Liver (tissue), 8 donors: ENCODE measurements at regions not wholly inside any gene's neighbourhood (a gene's known extent, or its start where the extent isn't known, plus 50 kb on each side); places are given as distances from the start of the nearest gene placed in this dataset.

Source experiments
- DNase-seq: peaks from one replicate; pipeline ENCODE4 v3.0.0-alpha.2; 2017; ENCODE audit warnings: low spot score
- H3K27ac ChIP-seq, 2 donors: one replicate each; pipeline ENCODE4 v1.7.0; 2013; ENCODE audit warnings: inconsistent platforms in 2 of 2, low read length in 2 of 2, control low read depth in 1 of 2, low read depth in 1 of 2, mild to moderate bottlenecking in 1 of 2
- H3K27me3 ChIP-seq, 4 donors: one replicate each; pipeline versions ENCODE4 v1.6.1 to v1.7.0; 2013; ENCODE audit warnings: low read length in 3 of 4, inconsistent platforms in 1 of 4, mild to moderate bottlenecking in 1 of 4, moderate library complexity in 1 of 4; ENCODE audit not compliant: control insufficient read depth in 4 of 4, insufficient read depth in 4 of 4
- H3K36me3 ChIP-seq, 4 donors: one replicate each; pipeline versions ENCODE4 v1.6.1 to v1.7.0; 2013; ENCODE audit warnings: low read length in 3 of 4, mild to moderate bottlenecking in 3 of 4, low read depth in 1 of 4, moderate library complexity in 1 of 4; ENCODE audit not compliant: control insufficient read depth in 4 of 4, insufficient read depth in 3 of 4
- H3K4me1 ChIP-seq, 4 donors: one replicate each; pipeline versions ENCODE4 v1.6.1 to v1.7.0; 2013; ENCODE audit warnings: low read length in 3 of 4, mild to moderate bottlenecking in 3 of 4, moderate library complexity in 1 of 4; ENCODE audit not compliant: control insufficient read depth in 4 of 4, insufficient read depth in 4 of 4
- H3K4me3 ChIP-seq, 3 donors: one replicate each; pipeline versions ENCODE4 v1.6.1 to v1.7.0; 2013; ENCODE audit warnings: low read length in 3 of 3, control low read depth in 1 of 3, low read depth in 1 of 3, mild to moderate bottlenecking in 1 of 3
- H3K9ac ChIP-seq, 2 donors: one replicate each; pipeline ENCODE4 v1.7.0; 2013; ENCODE audit warnings: low read length in 2 of 2, mild to moderate bottlenecking in 2 of 2, moderate library complexity in 2 of 2, control low read depth in 1 of 2, low read depth in 1 of 2
- H3K9me3 ChIP-seq, 4 donors: one replicate each; pipeline versions ENCODE4 v1.6.1 to v1.7.0; 2013; ENCODE audit warnings: low read length in 3 of 4; ENCODE audit not compliant: control insufficient read depth in 4 of 4
- EGR1 ChIP-seq, 2 donors: IDR thresholded peaks; 2 replicates each; pipeline ENCODE4 v1.6.1; 2016 to 2018; ENCODE audit warnings: antibody characterized with exemption in 2 of 2, low read depth in 2 of 2
- FOXA1 ChIP-seq: IDR thresholded peaks from 2 replicates; pipeline ENCODE4 v1.6.1; 2016; ENCODE audit warnings: antibody characterized with exemption
- FOXA2 ChIP-seq: IDR thresholded peaks from 2 replicates; pipeline ENCODE4 v1.6.1; 2016; ENCODE audit warnings: antibody characterized with exemption
- GABPA ChIP-seq, 2 donors: IDR thresholded peaks in 1 of 2; conservative IDR thresholded peaks in 1 of 2; 2 replicates each; pipeline ENCODE4 v1.6.1; 2016; ENCODE audit warnings: antibody characterized with exemption in 2 of 2, mild to moderate bottlenecking in 1 of 2, moderate library complexity in 1 of 2
- HNF4A ChIP-seq, 2 donors: conservative IDR thresholded peaks; 2 replicates each; pipeline ENCODE4 v1.6.1; 2016; ENCODE audit warnings: antibody characterized with exemption in 2 of 2, mild to moderate bottlenecking in 2 of 2
- HNF4G ChIP-seq: IDR thresholded peaks from 2 replicates; pipeline ENCODE4 v1.6.1; 2016; ENCODE audit warnings: antibody characterized with exemption
- NR2F2 ChIP-seq: IDR thresholded peaks from 2 replicates; pipeline ENCODE4 v1.6.1; 2016; ENCODE audit warnings: antibody characterized with exemption
- RAD21 ChIP-seq, 2 donors: IDR thresholded peaks; 2 replicates each; pipeline ENCODE4 v1.6.1; 2016; ENCODE audit warnings: antibody characterized with exemption in 2 of 2, mild to moderate bottlenecking in 2 of 2
- REST ChIP-seq: IDR thresholded peaks from 2 replicates; pipeline ENCODE4 v1.6.1; 2016; ENCODE audit warnings: antibody characterized with exemption, mild to moderate bottlenecking
- RXRA ChIP-seq, 2 donors: IDR thresholded peaks; 2 replicates each; pipeline ENCODE4 v1.6.1; 2017 to 2018; ENCODE audit warnings: antibody characterized with exemption in 2 of 2, mild to moderate bottlenecking in 1 of 2
- SP1 ChIP-seq: IDR thresholded peaks from 2 replicates; pipeline ENCODE4 v1.6.1; 2018; ENCODE audit warnings: antibody characterized with exemption, mild to moderate bottlenecking
- TAF1 ChIP-seq: conservative IDR thresholded peaks from 2 replicates; pipeline ENCODE4 v1.6.1; 2016; ENCODE audit warnings: antibody characterized with exemption, mild to moderate bottlenecking
- ZBTB33 ChIP-seq: IDR thresholded peaks from 2 replicates; pipeline ENCODE4 v1.6.1; 2016; ENCODE audit warnings: antibody characterized with exemption
- WGBS: extraction: QIAGEN DNeasy Blood & Tissue Kit; methylation state at CpG from one replicate; pipeline ENCODE4 v1.1.7; 2013; 5-methylcytosine and 5-hydroxymethylcytosine counted together
- TF ChIP-seq, protein P1 (sequence below): fragments of 150-350 bp; IDR thresholded peaks from 2 replicates; pipeline ENCODE4 v1.5.1; 2017; ENCODE audit warnings: improper control_type of control experiment, low read depth, low read length; ENCODE audit not compliant: missing input control
- TF ChIP-seq, protein P2 (sequence below): IDR thresholded peaks from 2 replicates; pipeline ENCODE4 v1.6.1; 2016; ENCODE audit warnings: antibody characterized with exemption
- TF ChIP-seq, protein P3 (sequence below): IDR thresholded peaks from 2 replicates; pipeline ENCODE4 v1.6.1; 2016; ENCODE audit warnings: antibody characterized with exemption
- donor health status: healthy.
- donor health status: healthy.
- donor health status: healthy.
- donor health status: healthy.
- donor health status: healthy.

- peaks cover 0 to 4% (median 0%) of the 10 kb centered on the region in 4 donors for H3K9me3 ChIP-seq
- no peak overlapping the region for H3K9ac ChIP-seq
- no peaks in the 10 kb centered on the region for H3K4me1 ChIP-seq
- no peak overlapping the region for H3K4me3 ChIP-seq
- TF ChIP-seq HNF4G (no peak), REST (no peak), EGR1 (IDR thresholded peaks at IDR 0.05; ENCODE audit: low read depth in 2 of 2) (no peak), TAF1 (no peak)
- DNase-seq, result no peak
- no peak overlapping the region for H3K27ac ChIP-seq
- no peaks in the 10 kb centered on the region for H3K36me3 ChIP-seq
- no peaks in the 10 kb centered on the region for H3K27me3 ChIP-seq
These were observed 1417.0 kb downstream of the EFNB2 start for GRCh38 chr13:105118426-105118985.

DNA sequence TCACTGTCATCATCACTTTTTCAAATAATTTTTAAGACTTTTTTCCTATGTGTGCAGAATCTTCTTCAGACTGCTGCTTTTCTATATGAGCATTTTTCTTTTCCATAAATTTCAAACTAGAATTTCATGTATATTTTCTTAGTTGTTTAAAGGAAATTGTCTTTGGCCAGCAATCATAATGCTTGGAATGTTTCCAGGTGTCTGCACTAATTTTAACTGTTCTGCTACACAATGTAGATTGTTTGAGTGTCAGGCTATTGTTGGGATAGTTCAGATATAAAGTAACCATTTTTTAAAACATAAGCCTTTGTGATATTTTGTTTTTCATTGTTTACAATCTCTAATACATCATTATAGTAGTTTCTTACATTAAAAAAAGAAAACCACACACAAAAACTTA, 1418.5 kb downstream of the EFNB2 start:
- peaks cover 0 to 5% (median 0%) of the 10 kb centered on the region in 4 donors for H3K9me3 ChIP-seq
- H3K4me3 ChIP-seq, result no peak overlapping the region
- H3K9ac ChIP-seq, result no peak overlapping the region
- H3K27ac ChIP-seq, result no peak overlapping the region
- H3K4me1 ChIP-seq, result no peaks in the 10 kb centered on the region
- no peak for DNase-seq
- H3K27me3 ChIP-seq, result no peaks in the 10 kb centered on the region
- no peak for TF ChIP-seq RXRA (IDR thresholded peaks at IDR 0.05)
- TF ChIP-seq, protein P1, sequence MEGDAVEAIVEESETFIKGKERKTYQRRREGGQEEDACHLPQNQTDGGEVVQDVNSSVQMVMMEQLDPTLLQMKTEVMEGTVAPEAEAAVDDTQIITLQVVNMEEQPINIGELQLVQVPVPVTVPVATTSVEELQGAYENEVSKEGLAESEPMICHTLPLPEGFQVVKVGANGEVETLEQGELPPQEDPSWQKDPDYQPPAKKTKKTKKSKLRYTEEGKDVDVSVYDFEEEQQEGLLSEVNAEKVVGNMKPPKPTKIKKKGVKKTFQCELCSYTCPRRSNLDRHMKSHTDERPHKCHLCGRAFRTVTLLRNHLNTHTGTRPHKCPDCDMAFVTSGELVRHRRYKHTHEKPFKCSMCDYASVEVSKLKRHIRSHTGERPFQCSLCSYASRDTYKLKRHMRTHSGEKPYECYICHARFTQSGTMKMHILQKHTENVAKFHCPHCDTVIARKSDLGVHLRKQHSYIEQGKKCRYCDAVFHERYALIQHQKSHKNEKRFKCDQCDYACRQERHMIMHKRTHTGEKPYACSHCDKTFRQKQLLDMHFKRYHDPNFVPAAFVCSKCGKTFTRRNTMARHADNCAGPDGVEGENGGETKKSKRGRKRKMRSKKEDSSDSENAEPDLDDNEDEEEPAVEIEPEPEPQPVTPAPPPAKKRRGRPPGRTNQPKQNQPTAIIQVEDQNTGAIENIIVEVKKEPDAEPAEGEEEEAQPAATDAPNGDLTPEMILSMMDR, result no peak
- no peaks in the 10 kb centered on the region for H3K36me3 ChIP-seq

DNA sequence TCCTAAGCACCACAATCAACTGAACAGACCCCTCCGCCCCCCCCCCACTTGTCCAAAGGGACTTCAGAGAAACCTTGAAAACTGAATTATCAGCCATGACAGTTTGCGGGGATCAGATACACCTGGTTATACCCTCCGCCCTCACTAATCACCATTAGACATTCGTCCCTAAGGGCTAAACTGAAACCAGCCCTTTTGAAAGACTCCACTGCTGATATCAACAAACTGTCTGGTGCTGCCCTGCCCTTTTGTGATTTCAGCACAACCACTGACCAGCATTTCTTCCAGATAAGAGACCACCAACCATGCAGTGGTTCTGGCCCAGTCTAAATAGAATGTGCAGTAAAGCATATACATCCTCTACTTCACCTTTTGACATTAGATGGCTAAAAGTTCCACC, 1422.9 kb downstream of the EFNB2 start:
- no peak overlapping the region for H3K9ac ChIP-seq
- H3K27me3 ChIP-seq, result no peaks in the 10 kb centered on the region
- TF ChIP-seq FOXA1 (no peak), SP1 (no peak), TAF1 (no peak), ZBTB33 (no peak), RAD21 (IDR thresholded peaks at IDR 0.05) (no peak), NR2F2 (no peak), GABPA (IDR thresholded peaks at IDR 0.05 in 1 of 2, conservative IDR thresholded peaks at IDR 0.05 in 1 of 2) (no peak), HNF4A (conservative IDR thresholded peaks at IDR 0.05) (no peak), REST (no peak), FOXA2 (no peak), HNF4G (no peak)
- TF ChIP-seq, protein P2, sequence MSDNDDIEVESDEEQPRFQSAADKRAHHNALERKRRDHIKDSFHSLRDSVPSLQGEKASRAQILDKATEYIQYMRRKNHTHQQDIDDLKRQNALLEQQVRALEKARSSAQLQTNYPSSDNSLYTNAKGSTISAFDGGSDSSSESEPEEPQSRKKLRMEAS, result no peak
- TF ChIP-seq, protein P3, sequence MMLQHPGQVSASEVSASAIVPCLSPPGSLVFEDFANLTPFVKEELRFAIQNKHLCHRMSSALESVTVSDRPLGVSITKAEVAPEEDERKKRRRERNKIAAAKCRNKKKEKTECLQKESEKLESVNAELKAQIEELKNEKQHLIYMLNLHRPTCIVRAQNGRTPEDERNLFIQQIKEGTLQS, result no peak
- no peaks in the 10 kb centered on the region for H3K36me3 ChIP-seq
- DNase-seq, result no peak
- peaks cover 0 to 5% (median 1%) of the 10 kb centered on the region in 4 donors for H3K9me3 ChIP-seq
- 83% methylated on average over 4 of the region's 4 CpGs for WGBS
- no peak overlapping the region for H3K4me3 ChIP-seq
- no peaks in the 10 kb centered on the region for H3K4me1 ChIP-seq
- no peak overlapping the region for H3K27ac ChIP-seq
